Hindlimb muscle (tissue), 1 donor: ENCODE measurements at regions not wholly inside any gene's neighbourhood (a gene's known extent, or its start where the extent isn't known, plus 50 kb on each side); places are given as distances from the start of the nearest gene placed in this dataset.

Source experiments
- DNase-seq: peaks from one replicate; pipeline ENCODE4 v3.0.0-alpha.2; 2013

DNA sequence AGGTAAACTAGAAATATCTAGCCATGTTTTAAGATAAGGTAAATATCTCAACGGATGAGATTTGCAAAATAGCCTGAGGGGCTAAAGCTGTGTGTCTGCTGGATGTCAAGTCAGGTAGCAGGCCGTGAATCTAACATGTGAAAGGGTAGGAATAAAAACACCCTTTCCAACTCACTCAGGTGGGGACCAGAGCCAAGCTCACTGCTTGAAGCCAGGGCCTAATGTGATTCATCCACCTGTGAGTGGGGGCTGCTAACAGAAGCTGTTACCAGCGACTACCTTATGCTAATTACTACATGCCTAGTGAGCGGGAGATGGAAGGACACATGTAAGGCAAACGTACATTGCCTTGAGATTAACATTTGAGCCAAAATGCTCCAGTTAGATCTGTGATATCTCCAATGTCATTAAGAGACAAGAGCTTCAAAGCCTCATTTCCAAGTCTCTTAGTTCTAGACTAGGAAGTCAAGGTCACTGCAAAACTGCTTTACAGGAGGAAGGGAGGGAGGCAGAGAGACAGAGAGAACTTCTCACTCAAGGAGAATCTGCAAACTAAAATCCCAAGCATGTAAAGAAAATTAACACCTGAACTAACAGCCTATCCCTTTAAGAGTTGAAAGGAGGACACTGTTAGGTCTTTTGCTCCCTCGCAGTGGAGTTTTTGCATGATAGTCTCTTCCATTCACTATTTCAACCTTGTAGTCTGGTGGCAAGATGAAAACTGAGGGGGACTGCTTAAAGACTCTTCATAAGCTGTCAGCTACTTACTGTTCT, 141.6 kb upstream of the RPS23 start:
- no peak for DNase-seq

- no peak for DNase-seq
These were observed 140.4 kb upstream of the RPS23 start for GRCh38 chr5:82418608-82418950.

- DNase-seq: no peak
These were observed 139.8 kb upstream of the RPS23 start for GRCh38 chr5:82417776-82418607.

DNA sequence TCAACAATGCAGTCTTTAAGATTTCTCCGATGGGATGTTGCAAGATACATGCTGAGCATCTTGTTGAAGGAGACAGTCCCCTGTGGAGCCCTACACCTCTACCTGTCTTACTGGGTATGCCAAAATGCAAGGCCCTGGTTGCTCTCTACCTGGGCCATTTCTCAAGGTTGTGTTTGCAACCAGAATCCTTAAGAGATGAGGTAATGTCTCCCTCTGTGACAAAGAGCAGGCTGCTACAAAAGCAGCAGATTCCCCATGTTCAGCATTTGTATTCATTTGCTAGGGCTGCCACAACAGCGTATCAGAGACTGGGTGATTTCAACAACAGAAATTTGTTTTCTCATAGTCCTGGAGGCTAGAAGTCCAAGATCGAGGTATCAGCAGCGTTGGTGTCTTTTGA, 138.4 kb upstream of the RPS23 start:
- no peak for DNase-seq

DNA sequence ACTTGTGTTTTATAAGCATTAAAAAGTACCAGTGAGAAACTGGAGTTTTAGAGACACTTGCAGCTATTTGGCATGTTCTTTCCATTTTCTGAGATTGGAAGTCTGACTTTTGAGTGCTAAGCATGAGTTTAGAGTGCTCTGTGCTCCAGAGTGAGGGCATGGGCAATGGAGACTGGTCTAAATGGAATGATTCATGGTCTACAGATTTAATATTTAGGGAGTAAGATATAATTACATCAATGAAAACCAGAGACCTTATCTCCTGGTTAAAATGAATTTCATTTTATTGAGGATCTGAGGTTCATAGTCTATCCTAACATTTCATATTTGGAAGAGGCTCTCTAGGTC, 135.9 kb upstream of the RPS23 start:
- no peak for DNase-seq

DNA sequence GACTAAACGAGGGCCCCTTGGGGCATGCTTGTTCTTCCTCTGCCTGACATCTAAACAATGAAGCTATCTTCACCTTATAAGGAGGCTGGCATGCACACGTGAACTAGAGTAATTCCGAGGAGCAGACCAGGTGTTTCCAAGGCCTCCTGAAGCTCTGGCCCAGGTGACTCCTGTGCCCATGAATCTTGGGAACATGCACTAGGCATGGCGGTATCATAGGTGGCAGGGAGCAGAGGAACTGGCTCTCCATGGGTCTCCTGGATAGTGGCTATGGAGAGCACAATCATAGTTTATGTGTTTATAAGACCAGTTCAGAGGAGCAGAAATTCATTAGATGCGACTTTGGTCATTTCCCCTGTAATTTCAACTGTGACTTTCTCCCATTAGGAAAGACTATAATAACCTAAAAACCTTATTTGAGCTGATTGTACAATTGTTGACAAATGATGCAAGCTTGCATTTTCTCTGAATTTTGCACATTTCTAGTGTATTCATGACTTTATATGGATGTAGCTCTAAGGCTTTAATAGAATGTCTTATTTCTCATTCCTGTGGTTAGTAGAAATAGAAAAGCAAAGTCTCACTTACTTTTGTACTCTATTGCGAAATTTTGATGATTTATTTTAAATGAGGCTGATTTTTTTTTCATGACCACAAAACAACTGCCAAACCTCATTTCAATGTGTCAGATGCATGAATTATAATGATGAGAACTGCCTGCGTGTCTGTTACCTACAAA, 135.3 kb upstream of the RPS23 start:
- no peak for DNase-seq

DNA sequence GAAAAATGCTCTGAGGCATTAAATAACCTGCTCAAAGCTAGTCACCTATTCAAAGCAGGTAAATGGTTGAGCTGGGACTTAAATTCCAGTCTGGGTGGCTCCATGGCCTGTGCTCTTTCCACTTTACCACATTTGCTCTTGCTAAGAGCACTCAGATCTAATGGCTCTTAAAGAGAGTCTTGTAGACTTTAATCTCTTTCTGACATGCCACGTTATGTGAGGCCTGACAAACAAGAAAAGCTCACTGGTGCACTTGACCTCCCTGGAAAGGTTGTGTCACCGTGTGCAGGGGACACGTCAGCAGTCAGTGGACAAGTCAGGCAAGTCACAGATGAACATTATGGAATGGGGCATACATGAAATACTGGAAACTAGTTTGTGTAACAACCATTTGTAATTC, 129.9 kb upstream of the RPS23 start:
- no peak for DNase-seq

GRCh38 chr5:82406205-82406773, 128.1 kb upstream of the RPS23 start:
- no peak for DNase-seq

DNA sequence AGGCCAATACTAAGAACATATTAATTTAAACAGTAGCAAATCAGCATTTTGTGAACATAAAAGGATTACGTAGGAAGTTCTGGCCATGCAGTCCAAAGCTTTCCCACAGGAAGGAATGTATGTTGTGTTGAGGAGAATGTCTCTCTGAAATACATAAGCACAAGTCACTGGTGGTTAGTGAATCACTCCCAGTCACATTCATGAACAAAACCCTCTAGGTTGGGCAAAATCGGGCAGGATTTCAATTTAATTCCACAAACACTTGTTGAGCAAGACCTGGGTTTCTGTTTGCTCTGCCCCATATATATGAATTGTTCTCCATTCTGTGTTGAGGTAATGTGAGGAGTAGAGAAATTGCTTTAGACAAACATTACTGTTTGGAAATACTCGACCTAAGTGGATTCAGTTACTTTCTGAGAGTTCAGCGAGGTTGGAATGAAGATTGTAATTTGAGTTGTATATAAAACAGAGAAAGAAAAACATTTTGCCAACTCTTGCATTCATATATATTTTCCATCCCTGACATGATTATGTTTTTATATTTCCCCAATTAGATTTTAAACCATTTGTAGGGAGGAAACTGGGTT, 127.6 kb upstream of the RPS23 start:
- DNase-seq: no peak

GRCh38 chr5:82405161-82405560, 127.0 kb upstream of the RPS23 start:
- no peak for DNase-seq

GRCh38 chr5:82404382-82404945, 126.3 kb upstream of the RPS23 start:
- DNase-seq: no peak

DNA sequence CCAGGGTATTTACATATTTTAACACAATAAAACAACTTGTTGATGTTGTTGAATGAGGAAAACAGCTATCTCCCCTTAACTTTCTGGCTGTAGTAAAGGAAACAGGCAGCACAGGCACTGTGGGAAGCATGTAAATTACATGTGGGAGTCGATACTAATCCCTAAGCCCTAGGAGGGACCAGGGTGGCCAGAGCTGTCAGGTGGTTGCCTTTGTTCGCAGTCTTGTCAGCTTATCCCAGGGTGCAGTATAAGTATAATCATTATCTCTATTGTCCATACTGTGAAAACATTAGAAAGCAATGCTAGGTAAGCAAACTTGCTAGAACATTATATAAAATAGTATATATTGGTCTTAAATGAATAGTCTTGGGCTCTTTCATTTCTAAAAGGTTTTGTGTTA, 125.6 kb upstream of the RPS23 start:
- no peak for DNase-seq

GRCh38 chr5:82403026-82403425, 124.9 kb upstream of the RPS23 start:
- DNase-seq: no peak

- DNase-seq: no peak
These were observed 121.0 kb upstream of the RPS23 start for GRCh38 chr5:82399111-82399510.

DNA sequence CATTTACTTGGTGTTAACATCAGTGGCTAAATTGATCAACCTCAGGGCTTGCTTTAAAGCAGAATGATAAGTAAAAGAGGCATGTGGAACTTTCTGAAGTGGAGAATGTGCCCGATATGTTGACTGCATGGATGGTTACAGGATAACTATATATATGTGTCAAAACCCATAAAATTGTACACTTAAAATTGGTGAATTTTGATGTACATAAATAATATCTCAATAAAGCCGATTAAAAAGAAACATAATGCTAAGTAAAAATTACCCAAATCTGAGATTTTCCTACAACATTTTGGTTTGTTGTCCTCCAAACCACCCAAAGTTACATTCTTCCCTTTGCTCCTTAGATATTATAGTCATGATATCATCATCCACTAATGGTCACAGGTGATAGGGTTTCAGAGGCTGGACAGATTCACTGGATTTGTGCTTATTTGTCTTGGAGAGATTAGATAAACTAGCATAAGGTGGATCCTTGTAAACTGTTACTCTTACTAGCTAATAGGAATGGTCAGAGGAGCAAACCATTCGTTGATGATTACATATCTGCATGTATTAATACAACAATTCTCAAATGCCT, 119.7 kb upstream of the RPS23 start:
- no peak for DNase-seq

GRCh38 chr5:82396871-82397514, 118.8 kb upstream of the RPS23 start:
- DNase-seq: peak; percentile 76

- no peak for DNase-seq
These were observed 118.2 kb upstream of the RPS23 start for GRCh38 chr5:82396396-82396795.

GRCh38 chr5:82393951-82394350, 115.8 kb upstream of the RPS23 start:
- DNase-seq: no peak

- no peak for DNase-seq
These were observed 111.9 kb upstream of the RPS23 start for GRCh38 chr5:82390088-82390487.

DNA sequence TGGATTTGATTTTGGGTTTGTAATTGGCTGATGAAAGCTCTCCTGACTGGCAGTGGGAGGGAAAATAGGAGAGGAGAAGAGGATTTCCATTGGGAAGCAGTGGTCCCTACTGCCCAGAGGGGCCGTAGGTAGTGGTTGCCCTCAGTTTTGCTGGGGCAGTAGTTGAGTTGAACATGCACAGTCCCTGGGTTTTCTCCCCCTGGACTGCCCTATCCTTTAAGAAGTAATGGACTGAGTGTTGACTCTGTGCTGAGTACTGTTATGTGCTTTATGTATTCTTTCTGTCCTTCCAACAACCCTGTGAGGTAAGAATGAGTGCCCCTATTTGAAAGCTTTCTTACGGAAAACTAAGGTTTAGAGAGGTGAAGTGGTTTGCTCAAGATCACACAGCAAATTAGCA, 111.2 kb upstream of the RPS23 start:
- DNase-seq: no peak

- no peak for DNase-seq
These were observed 110.0 kb upstream of the RPS23 start for GRCh38 chr5:82388181-82388580.

- DNase-seq: no peak
These were observed 109.6 kb upstream of the RPS23 start for GRCh38 chr5:82387819-82388166.
